Heart left ventricle (tissue), 13 donors: ENCODE measurements at regions not wholly inside any gene's neighbourhood (a gene's known extent, or its start where the extent isn't known, plus 50 kb on each side); places are given as distances from the start of the nearest gene placed in this dataset.

Experiments used
- POLR2A ChIP-seq, 2 donors: fragments of 450-650 bp; IDR thresholded peaks; one replicate each; pipeline ENCODE4 v1.6.1; 2017; ENCODE audit warnings: antibody characterized with exemption in 2 of 2, mild to moderate bottlenecking in 2 of 2, moderate library complexity in 2 of 2
- TF ChIP-seq, protein P1 (sequence below), 12 donors: fragments of 200-600 bp; sonication (generic) in 4 of 12; IDR thresholded peaks; one replicate each; pipeline versions ENCODE4 v1.5.0 to v1.8.0; 2018 to 2022; ENCODE audit warnings: antibody characterized with exemption in 12 of 12, mild to moderate bottlenecking in 5 of 12
- donor health status: ischemic (EF 13 %, LVEDD 7.1; RV severe dilation, severe dysfunction).
- donor health status: DM: no; HTN: yes; CAD: no.
- donor health status: DM: no; HTN: no; CAD: no.
- donor health status: ischemic (EF 25% LVEDD 6.9; RV normal size, moderate dysfunction).
- donor health status: ischemic (EF 25% LVEDD 5.7; RV mildly dilated, moderate dysfunction).
- donor health status: ischemic (EF 35%, LVEDD 5.7; RV mildly dilated, moderate dysfunction).
- donor health status: nonischemic (EF 11% LVEDD 7.7; RV severe dilation, severe dysfunction).
- donor health status: DM: yes; HTN: yes; CAD: no.
- donor health status: PGD.
- donor health status: ischemic (EF 29% LVEDD 5.4; RV normal size, mild dysfunction).
- donor health status: nonischemic (EF 23%, LVEDD 6.1; RV moderate dilation, normal function).

DNA sequence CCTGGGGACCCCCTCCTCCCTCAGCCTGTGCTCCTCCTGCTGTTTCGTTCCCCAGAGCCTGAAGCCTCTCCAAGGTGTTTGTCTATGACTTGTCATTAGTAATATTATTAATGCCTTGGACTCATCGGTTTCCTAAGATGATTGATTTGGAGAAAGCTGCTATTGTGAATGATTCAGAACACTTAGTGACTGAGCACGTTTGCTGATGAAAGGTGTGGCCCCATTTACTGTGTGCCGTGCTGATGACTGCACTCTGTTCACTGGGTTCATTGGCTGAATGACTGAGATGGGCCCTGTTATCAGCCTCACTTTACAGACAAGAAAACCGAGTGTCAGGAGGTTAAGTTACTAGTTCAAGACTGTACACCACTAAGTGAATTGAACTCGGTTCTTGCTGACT lies 111.4 kb downstream of the SPP2 start:
- TF ChIP-seq, protein P1, sequence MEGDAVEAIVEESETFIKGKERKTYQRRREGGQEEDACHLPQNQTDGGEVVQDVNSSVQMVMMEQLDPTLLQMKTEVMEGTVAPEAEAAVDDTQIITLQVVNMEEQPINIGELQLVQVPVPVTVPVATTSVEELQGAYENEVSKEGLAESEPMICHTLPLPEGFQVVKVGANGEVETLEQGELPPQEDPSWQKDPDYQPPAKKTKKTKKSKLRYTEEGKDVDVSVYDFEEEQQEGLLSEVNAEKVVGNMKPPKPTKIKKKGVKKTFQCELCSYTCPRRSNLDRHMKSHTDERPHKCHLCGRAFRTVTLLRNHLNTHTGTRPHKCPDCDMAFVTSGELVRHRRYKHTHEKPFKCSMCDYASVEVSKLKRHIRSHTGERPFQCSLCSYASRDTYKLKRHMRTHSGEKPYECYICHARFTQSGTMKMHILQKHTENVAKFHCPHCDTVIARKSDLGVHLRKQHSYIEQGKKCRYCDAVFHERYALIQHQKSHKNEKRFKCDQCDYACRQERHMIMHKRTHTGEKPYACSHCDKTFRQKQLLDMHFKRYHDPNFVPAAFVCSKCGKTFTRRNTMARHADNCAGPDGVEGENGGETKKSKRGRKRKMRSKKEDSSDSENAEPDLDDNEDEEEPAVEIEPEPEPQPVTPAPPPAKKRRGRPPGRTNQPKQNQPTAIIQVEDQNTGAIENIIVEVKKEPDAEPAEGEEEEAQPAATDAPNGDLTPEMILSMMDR (IDR thresholded peaks at IDR 0.05): no peak
- no peak for TF ChIP-seq POLR2A (IDR thresholded peaks at IDR 0.05)
